Vagina (tissue), 2 donors: ENCODE measurements at regions not wholly inside any gene's neighbourhood (a gene's known extent, or its start where the extent isn't known, plus 50 kb on each side); places are given as distances from the start of the nearest gene placed in this dataset.
"Not testable (repeated sequence)": the region's sequence is repeated elsewhere in the genome, so short reads cannot be mapped to it uniquely, and the experiment has no call there.

Experiments used
- DNase-seq, 2 donors: peaks; one replicate each; pipeline ENCODE4 v3.0.0-alpha.2; 2017; ENCODE audit errors: extremely low spot score in 2 of 2
- H3K27ac ChIP-seq: fragments of 200-600 bp; sonication (generic); one replicate; pipeline ENCODE4 v1.5.1; 2019
- H3K27me3 ChIP-seq: fragments of 200-600 bp; sonication (generic); one replicate; pipeline ENCODE4 v1.5.1; 2019
- H3K36me3 ChIP-seq, 2 donors: fragments of 200-600 bp; sonication (generic); one replicate each; pipeline ENCODE4 v1.5.1; 2017 to 2019
- H3K4me1 ChIP-seq: fragments of 200-600 bp; sonication (generic); one replicate; pipeline ENCODE4 v1.5.1; 2019
- H3K4me3 ChIP-seq, 2 donors: fragments of 200-600 bp; sonication (generic); 1 replicate in 1 of 2; 2 replicates in 1 of 2; pipeline ENCODE4 v1.5.1; 2016 to 2019
- H3K9me3 ChIP-seq: fragments of 200-600 bp; sonication (generic); one replicate; pipeline ENCODE4 v1.5.1; 2019
- POLR2A ChIP-seq, 2 donors: fragments of 450-650 bp; IDR thresholded peaks; one replicate each; pipeline ENCODE4 v1.6.1; 2017; ENCODE audit warnings: antibody characterized with exemption in 2 of 2, mild to moderate bottlenecking in 2 of 2, moderate library complexity in 2 of 2
- POLR2AphosphoS5 ChIP-seq, 2 donors: sonication (generic); formaldehyde crosslinking; IDR thresholded peaks; one replicate each; pipeline ENCODE4 v1.9.0; 2017; ENCODE audit warnings: antibody characterized with exemption in 2 of 2, mild to moderate bottlenecking in 2 of 2, low read depth in 1 of 2; ENCODE audit not compliant: insufficient read depth in 1 of 2
- intact Hi-C: fragments of 100-400 bp; cut with DNase I; formaldehyde crosslinking; loops from one replicate; pipeline ENCODE4 v1.15.1; 2023
- TF ChIP-seq, protein P1 (sequence below), 3 experiments: fragments of 450-650 bp in 2 of 3; fragments of 200-600 bp in 1 of 3; sonication (generic) in 1 of 3; IDR thresholded peaks; one replicate each; pipeline ENCODE4 v1.5.1; 2017 to 2019; ENCODE audit warnings: antibody characterized with exemption in 3 of 3, mild to moderate bottlenecking in 2 of 3, moderate library complexity in 2 of 3

- Histone ChIP-seq H3K27me3 (no peaks in the 10 kb centered on the region), H3K4me3 (no peak overlapping the region), H3K36me3 (no peaks in the 10 kb centered on the region), H3K27ac (no peak overlapping the region), H3K4me1 (no peaks in the 10 kb centered on the region), H3K9me3 (no peaks in the 10 kb centered on the region)
- TF ChIP-seq POLR2A (IDR thresholded peaks at IDR 0.05) (no peak), POLR2AphosphoS5 (IDR thresholded peaks at IDR 0.05; ENCODE audit: insufficient read depth in 1 of 2, low read depth in 1 of 2) (no peak)
- TF ChIP-seq, protein P1, sequence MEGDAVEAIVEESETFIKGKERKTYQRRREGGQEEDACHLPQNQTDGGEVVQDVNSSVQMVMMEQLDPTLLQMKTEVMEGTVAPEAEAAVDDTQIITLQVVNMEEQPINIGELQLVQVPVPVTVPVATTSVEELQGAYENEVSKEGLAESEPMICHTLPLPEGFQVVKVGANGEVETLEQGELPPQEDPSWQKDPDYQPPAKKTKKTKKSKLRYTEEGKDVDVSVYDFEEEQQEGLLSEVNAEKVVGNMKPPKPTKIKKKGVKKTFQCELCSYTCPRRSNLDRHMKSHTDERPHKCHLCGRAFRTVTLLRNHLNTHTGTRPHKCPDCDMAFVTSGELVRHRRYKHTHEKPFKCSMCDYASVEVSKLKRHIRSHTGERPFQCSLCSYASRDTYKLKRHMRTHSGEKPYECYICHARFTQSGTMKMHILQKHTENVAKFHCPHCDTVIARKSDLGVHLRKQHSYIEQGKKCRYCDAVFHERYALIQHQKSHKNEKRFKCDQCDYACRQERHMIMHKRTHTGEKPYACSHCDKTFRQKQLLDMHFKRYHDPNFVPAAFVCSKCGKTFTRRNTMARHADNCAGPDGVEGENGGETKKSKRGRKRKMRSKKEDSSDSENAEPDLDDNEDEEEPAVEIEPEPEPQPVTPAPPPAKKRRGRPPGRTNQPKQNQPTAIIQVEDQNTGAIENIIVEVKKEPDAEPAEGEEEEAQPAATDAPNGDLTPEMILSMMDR (IDR thresholded peaks at IDR 0.05), result no peak
- intact Hi-C loops, result no loop called here
- DNase-seq, result no peak
Observed at GRCh38 chr2:147594038-147594437, 250.8 kb upstream of the ACVR2A start.

- H3K9me3 ChIP-seq, H3K4me1 ChIP-seq, H3K4me3 ChIP-seq, intact Hi-C loops, H3K27me3 ChIP-seq, DNase-seq, H3K36me3 ChIP-seq, H3K27ac ChIP-seq: not testable (repeated sequence)
Observed at GRCh38 chr2:147592784-147593183, 252.0 kb upstream of the ACVR2A start.

DNA sequence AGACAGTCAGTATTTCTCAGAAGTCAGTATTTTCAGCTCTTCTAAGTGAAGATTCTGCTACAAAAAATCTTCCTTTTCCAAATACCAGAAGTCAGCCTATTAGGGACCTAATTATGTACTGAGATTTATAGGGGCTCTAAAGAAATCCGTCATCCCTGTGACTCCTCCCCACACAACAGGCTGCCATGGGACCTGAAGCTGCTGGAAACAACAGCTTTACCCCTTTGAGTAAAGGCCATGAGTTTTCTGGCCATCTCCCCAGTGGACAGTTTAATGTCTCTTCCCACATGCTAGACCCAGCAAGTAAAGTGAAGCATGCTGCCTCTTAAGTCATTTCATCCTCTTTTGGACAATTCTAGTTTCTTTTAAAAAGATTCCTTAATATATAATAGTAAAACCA, 255.7 kb upstream of the ACVR2A start:
- Histone ChIP-seq H3K4me1 (no peaks in the 10 kb centered on the region), H3K36me3 (no peaks in the 10 kb centered on the region), H3K9me3 (no peaks in the 10 kb centered on the region), H3K4me3 (no peak overlapping the region), H3K27ac (no peak overlapping the region), H3K27me3 (no peaks in the 10 kb centered on the region)
- DNase-seq, result no peak
- TF ChIP-seq, protein P1 (IDR thresholded peaks at IDR 0.05), result no peak
- no peak for TF ChIP-seq POLR2AphosphoS5 (IDR thresholded peaks at IDR 0.05; ENCODE audit: insufficient read depth in 1 of 2, low read depth in 1 of 2)
- TF ChIP-seq POLR2A (IDR thresholded peaks at IDR 0.05), result no peak
- intact Hi-C loops, result no loop called here

DNA sequence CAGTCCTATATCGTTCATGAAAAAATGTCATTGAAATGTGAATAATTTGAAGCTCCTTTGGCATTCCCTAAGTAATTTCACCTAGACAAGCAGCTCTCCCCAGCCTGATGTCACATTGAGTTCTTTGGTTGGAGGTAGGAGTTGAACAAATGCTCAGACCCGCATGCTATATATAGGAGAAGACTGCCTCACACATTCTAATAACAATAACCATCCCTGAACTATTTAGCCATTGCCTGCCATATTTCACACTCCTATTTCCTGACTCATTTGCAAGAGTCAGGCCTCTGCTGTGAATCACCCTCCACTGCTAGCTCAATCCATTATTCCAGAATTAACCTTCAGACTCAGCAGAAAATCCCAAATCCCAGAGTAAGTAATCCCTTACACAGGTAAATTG, 256.6 kb upstream of the ACVR2A start:
- H3K4me3 ChIP-seq, result no peak overlapping the region
- intact Hi-C loops, result no loop called here
- H3K36me3 ChIP-seq, result no peaks in the 10 kb centered on the region
- no peaks in the 10 kb centered on the region for H3K4me1 ChIP-seq
- no peaks in the 10 kb centered on the region for H3K27me3 ChIP-seq
- TF ChIP-seq POLR2A (IDR thresholded peaks at IDR 0.05) (no peak), POLR2AphosphoS5 (IDR thresholded peaks at IDR 0.05; ENCODE audit: insufficient read depth in 1 of 2, low read depth in 1 of 2) (no peak)
- TF ChIP-seq, protein P1 (IDR thresholded peaks at IDR 0.05), result no peak
- no peak overlapping the region for H3K27ac ChIP-seq
- no peak for DNase-seq
- H3K9me3 ChIP-seq, result no peaks in the 10 kb centered on the region

DNA sequence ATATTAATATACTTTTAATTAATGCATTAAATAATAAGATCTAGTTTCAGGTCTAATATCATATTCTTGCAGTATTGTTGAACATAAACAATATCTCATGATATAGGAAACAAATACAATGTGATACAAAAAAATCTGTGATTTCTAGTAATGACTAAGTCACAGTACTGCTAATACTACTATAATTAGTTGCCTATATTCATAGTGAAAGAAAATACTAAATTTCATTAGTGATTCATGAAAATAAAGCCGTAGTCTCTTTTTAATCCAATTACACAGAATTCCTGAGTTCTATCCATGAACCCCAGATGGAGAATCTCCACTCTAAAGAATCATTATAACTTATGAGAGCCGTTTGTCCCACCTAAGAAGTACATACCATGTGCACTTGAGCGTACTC, 266.3 kb upstream of the ACVR2A start:
- intact Hi-C loops, result no loop called here

More for the DNA sequence above, 266.3 kb upstream of the ACVR2A start:
- no peak overlapping the region for H3K27ac ChIP-seq
- no peak overlapping the region for H3K4me3 ChIP-seq
- no peaks in the 10 kb centered on the region for H3K27me3 ChIP-seq
- H3K36me3 ChIP-seq, result no peaks in the 10 kb centered on the region
- H3K4me1 ChIP-seq, result no peaks in the 10 kb centered on the region
- DNase-seq, result no peak
- no peaks in the 10 kb centered on the region for H3K9me3 ChIP-seq
- TF ChIP-seq, protein P1 (IDR thresholded peaks at IDR 0.05), result no peak
- TF ChIP-seq POLR2AphosphoS5 (IDR thresholded peaks at IDR 0.05; ENCODE audit: insufficient read depth in 1 of 2, low read depth in 1 of 2), result no peak
